ENCODE measurements at regions not wholly inside any gene's neighbourhood (a gene's known extent, or its start where the extent isn't known, plus 50 kb on each side); places are given as distances from the start of the nearest gene placed in this dataset.

DNA sequence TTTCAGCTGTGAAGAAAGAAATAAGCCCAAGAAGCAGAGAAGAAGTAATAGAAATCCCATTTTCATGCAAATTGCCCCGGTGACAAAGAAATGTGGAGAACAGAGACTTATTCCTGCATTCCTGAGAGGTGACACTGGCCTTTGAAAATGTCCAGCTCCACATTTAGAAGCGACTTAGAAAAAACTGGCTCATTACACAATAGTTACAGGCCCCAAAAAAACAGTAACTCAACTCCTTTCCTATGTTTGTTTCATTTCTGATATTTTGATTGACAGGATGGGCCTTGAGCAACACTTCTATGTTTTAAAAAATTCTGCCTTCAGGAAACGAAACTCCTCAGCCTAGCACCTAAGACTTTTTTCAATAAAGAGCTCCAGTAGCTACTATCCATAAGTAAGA lies 726.9 kb upstream of the TENM4 start:
- DNase-seq: no peak

GRCh38 chr11:80165744-80166143 lies 724.9 kb upstream of the TENM4 start:
- no peak for DNase-seq

- no peak for DNase-seq
These were observed 722.6 kb upstream of the TENM4 start for GRCh38 chr11:80163441-80163840.

DNA sequence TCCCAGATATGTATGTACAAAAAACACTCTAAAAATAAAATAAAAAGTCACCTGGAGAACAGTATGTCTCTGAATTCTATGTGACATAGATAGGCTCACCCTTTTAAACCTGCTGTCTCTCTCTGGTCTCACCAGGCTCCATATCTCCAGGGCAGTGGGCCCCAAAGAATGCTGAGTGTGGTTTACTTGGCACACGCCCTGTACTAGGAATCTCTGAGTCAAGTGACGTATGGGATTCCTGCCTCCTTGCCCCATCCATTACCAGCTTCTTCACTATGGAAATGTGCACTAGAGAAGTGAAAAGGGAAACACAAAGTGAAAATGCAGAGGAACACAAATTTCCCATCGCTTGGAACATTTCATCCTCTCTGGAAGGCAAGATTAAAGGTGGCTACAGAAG lies 722.2 kb upstream of the TENM4 start:
- no peak for DNase-seq

DNA sequence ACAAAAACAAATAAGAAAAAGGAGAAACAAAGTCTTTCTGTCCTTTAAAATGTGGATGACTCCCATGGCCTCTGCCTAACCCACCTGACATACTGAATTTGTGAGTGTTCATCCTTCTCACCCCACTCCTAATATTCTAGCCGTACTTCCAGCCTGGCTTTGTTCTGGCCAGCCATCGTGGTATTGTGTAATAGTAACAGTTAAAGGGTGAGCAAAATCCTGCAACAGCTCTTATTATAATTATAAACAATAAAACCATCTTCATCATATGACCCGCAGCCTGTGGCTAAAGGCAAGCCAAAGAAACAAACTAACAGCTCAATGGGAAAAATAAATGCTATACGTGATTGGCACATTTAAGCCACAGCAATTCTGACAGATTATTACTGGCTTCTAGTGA lies 721.6 kb upstream of the TENM4 start:
- DNase-seq: no peak

DNA sequence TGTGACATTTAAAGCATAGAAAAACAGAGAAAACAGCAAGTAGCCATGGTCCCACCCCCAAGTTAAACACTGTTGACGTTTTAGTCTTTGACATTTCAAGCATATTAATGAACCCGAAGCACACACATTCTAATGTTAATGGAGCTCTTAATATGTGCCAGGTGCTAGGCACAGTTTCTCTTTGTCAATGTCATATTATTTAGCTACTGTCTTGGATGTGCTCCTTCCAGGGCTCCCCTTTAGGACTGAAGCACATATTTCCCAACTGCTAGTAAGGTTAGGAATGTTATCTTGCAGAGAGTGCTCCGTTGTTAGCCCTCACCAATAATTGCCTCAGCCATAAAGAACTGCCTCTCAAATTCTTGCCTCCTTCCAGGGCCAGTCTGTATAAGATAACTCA lies 716.6 kb upstream of the TENM4 start:
- DNase-seq: no peak

- no peak for DNase-seq
These were observed 715.2 kb upstream of the TENM4 start for GRCh38 chr11:80156062-80156461.

GRCh38 chr11:80155412-80156017 lies 714.7 kb upstream of the TENM4 start:
- DNase-seq: no peak

GRCh38 chr11:80146232-80146631 lies 705.4 kb upstream of the TENM4 start:
- no peak for DNase-seq

DNA sequence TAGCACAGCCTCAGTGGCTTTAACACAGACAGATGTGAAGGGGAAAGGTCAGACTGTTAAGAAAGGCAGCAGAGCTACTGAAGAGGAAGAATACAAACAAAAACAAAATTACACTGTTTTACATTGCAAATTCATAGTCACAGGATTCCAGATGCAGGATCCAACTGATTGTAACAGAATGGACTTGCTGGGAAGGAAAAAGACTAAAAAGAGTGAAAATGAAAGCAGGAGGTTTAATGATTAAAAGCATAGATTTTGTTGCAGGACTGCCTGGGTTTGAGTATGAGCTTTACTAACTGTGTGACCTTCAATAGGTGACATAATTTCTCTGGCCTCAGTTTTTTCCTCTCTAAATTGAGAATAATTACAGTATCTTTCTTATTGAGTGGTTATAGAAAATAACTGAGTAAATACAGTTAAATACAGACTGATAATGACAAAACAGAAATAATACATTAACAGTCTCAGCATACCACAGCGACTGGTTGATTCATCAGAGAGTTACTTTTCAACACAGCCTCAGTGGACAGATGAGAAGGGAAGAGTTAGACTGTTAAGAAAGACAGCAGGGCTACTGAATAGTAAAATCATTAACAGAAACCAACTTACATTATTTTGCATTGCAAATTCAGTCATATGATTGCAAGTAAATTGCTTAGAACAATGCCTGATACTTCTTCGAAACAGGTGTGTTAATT lies 704.2 kb upstream of the TENM4 start:
- DNase-seq: no peak

GRCh38 chr11:80136991-80137390 lies 696.2 kb upstream of the TENM4 start:
- no peak for DNase-seq

DNA sequence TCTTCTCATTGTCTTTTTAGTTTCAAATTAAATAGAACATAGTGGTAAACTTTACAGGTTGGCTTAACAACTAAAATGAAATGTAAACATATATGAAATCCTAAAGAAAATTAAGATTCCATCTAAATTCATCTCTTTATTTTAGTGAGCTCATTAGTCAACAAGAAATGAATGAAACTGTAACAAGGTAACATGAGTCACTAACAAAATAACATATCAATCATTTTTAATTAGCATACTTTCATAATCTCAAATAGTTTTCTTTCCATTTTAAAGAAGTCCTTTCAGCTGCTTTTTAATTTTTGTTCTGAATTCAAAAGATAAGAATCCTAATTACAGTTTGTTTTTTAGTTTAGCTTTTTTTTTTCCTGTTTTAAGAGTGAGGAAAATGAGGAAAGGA lies 688.6 kb upstream of the TENM4 start:
- DNase-seq: no peak

DNA sequence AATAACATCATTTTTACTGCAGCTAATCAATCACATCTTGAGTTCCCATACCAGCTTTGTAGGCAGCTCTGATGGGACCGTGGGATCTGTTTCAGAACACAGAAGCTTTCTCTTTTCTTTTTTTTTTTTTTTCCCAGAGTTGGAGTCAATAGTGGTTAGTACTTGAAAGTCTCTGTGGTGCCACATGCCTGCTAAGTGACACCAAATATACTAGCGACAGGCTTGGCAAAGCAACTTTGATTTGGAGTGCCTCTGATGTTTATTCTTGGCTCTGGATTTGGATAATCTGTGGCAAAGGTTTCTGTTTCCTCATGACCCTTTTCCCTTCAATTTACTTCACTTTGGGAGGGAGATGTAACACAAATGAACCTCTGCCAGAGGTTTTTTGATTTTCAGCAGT lies 681.4 kb upstream of the TENM4 start:
- no peak for DNase-seq

DNA sequence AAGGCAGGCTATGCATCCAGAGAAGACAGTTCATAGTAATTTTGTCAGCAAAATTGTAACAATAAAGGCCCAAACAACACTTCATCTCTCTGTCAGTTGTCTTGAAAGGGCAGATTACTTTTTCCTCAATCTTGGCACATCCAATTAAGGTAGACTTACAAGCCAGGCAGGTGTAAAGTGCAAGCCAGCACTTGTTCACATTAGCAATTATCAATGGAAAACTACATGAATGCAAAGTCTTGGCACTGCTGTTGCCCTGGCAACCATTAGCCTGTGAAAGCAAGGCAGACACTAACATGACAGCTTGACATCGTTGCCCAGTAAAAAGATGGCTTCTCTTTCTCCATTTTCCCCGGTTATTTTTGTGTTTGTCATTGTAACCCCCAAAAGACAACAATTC lies 677.2 kb upstream of the TENM4 start:
- no peak for DNase-seq

DNA sequence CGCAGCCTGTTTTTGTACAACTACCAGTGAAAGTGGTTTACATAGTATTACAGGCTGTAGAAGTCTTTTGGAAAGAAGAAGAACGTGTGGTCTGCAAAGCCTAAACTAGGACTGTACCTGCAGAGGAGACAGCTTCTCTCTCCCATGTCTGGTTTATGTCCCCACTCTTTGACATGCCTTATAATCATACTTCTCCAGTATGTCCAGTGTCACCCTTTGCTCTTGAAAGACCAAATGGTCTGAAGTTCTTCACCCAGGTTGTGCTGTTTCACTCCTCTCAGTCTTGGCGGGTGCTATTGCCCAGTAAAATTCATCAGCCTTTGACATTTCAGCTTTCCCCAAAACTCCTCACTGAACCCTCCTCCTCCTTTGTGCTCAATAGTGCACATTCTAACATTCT lies 676.0 kb upstream of the TENM4 start:
- DNase-seq: no peak

- no peak for DNase-seq
These were observed 668.8 kb upstream of the TENM4 start for GRCh38 chr11:80109652-80110051.

GRCh38 chr11:80109031-80109430 lies 668.2 kb upstream of the TENM4 start:
- DNase-seq: no peak

- DNase-seq: no peak
These were observed 666.6 kb upstream of the TENM4 start for GRCh38 chr11:80107415-80107814.

GRCh38 chr11:80104191-80104590 lies 663.4 kb upstream of the TENM4 start:
- DNase-seq: no peak

DNA sequence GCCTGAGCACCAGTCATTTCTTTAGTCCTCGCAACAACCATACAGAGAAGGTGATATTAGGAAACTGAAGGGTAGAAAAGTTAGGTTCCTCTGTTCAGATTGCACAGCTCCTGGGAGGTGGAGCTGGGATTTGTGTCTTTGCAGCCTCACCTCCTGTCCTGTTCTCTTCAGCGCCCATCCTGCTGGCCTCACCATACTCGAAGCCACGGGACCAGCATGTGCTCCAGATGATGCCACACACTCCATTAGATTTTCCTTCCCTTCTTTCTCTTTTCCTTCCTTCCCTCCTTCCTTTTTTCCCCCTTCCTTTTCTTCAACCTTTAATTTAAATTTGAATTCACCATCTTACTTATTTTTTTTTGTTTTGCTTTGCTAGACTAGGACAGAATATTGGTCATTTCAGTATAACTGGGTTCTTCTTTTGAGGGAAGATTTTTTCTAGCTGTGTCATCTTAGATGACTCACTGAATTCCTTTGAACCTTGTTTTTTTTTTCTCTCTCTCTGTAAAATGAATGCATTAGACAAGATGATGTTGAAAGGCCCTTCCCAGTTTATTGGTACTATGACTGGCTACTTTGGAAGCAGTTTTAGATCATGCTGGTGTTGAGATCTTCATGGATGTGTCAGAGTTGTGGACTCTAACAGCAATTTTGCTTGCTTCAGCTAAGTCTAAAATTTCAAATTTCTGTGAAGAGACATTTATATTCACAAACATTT lies 662.5 kb upstream of the TENM4 start:
- no peak for DNase-seq

DNA sequence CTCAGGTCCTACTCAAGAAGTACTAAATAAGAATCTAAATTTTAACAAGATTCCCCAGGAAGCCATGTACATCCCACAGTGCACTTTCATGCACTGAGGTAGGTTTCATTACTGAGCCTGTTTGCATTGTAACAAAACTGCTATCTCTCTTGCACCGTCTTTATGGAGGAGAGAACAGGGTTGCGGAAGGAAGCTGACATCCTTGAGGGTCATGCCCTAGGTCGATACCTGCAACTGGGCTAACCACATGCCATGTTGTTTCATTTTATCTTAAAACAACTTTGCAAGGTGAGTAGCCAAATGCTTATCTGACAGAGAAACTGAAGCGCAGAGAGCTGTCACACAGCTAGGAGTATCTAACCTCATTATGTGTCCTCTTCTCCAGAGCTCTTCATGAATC lies 656.3 kb upstream of the TENM4 start:
- DNase-seq: no peak

DNA sequence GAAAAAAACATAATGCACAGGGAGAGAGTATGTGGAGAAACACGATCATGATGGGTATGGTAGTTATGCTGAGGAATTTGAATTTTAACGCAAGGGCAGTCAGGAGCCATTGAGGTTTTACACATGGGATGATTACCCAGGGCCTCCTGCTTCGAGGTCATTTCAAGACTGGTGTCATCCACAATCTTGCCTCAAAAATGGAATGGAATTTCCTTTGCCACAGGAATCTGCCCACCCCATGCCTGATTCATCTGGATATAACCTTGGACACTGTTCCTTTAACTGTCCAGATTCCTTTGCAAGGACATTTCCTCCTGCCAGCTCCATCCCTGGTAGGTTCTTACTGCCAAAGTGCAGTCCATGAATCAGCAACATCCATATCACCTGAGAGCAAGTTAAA lies 655.9 kb upstream of the TENM4 start:
- DNase-seq: no peak

GRCh38 chr11:80086496-80087055 lies 645.7 kb upstream of the TENM4 start:
- DNase-seq: no peak

DNA sequence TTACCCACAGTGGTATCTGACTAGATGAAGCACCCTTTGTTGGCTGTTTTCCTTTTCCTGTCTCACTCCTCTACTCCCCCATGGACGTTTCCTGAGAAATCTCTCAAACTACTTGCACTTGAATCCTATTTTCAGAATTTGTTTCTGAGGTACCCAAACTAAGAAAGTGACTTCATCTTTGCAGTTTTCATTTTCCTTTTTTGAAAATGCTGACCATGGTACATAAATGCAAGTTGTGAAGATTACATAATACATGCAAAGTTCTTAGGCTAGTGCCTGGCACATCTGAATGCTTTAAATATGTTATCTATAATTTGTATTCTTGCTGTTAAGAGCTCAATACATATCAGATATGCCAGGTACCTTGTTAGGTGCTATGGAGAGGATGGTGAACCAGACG lies 644.7 kb upstream of the TENM4 start:
- DNase-seq: no peak

All from effector CD8-positive, alpha-beta T cell (primary cell).